SW 1271 (cell line): ENCODE measurements at regions not wholly inside any gene's neighbourhood (a gene's known extent, or its start where the extent isn't known, plus 50 kb on each side); places are given as distances from the start of the nearest gene placed in this dataset.

Experiments used
- DNase-seq, 2 experiments: peaks; one replicate each; lab custom pipeline; 2025; lab: John Stamatoyannopoulos, UW

GRCh38 chr16:9374061-9374460 lies 282.6 kb downstream of the HAPSTR1 start:
- no peak for DNase-seq

GRCh38 chr16:9378876-9379275 lies 287.4 kb downstream of the HAPSTR1 start:
- DNase-seq: no peak

GRCh38 chr16:9380221-9380620 lies 288.8 kb downstream of the HAPSTR1 start:
- DNase-seq: no peak

- DNase-seq: no peak
These were observed 290.0 kb downstream of the HAPSTR1 start for GRCh38 chr16:9381399-9381798.

GRCh38 chr16:9381905-9382304 lies 290.5 kb downstream of the HAPSTR1 start:
- DNase-seq: no peak

- DNase-seq: no peak
These were observed 291.8 kb downstream of the HAPSTR1 start for GRCh38 chr16:9383281-9383680.

GRCh38 chr16:9384141-9384540 lies 292.7 kb downstream of the HAPSTR1 start:
- no peak for DNase-seq

GRCh38 chr16:9389543-9390207 lies 298.2 kb downstream of the HAPSTR1 start:
- no peak for DNase-seq

- no peak for DNase-seq
These were observed 301.5 kb downstream of the HAPSTR1 start for GRCh38 chr16:9392956-9393355.

GRCh38 chr16:9393591-9393990 lies 302.1 kb downstream of the HAPSTR1 start:
- DNase-seq: no peak

- no peak for DNase-seq
These were observed 304.5 kb downstream of the HAPSTR1 start for GRCh38 chr16:9395958-9396359.

GRCh38 chr16:9399573-9399972 lies 308.1 kb downstream of the HAPSTR1 start:
- DNase-seq: no peak

- no peak for DNase-seq
These were observed 309.7 kb downstream of the HAPSTR1 start for GRCh38 chr16:9401173-9401572.

GRCh38 chr16:9402293-9402860 lies 310.9 kb downstream of the HAPSTR1 start:
- DNase-seq: no peak

GRCh38 chr16:9404811-9405210 lies 313.4 kb downstream of the HAPSTR1 start:
- no peak for DNase-seq

- no peak for DNase-seq
These were observed 314.7 kb downstream of the HAPSTR1 start for GRCh38 chr16:9406038-9406712.

- no peak for DNase-seq
These were observed 315.8 kb downstream of the HAPSTR1 start for GRCh38 chr16:9407206-9407758.

- no peak for DNase-seq
These were observed 316.9 kb downstream of the HAPSTR1 start for GRCh38 chr16:9408297-9408878.

- no peak for DNase-seq
These were observed 318.4 kb downstream of the HAPSTR1 start for GRCh38 chr16:9409560-9410493.

GRCh38 chr16:9411426-9411825 lies 320.0 kb downstream of the HAPSTR1 start:
- no peak for DNase-seq

- no peak for DNase-seq
These were observed 320.8 kb downstream of the HAPSTR1 start for GRCh38 chr16:9412031-9412914.
